ENCODE measurements at regions not wholly inside any gene's neighbourhood (a gene's known extent, or its start where the extent isn't known, plus 50 kb on each side); places are given as distances from the start of the nearest gene placed in this dataset.

GRCh38 chr18:57210107-57210715 is 63.3 kb downstream of the BOD1L2 start:
- no peak for TF ChIP-seq CTCF (IDR thresholded peaks at IDR 0.05)
- Mint-ChIP-seq H3K36me3 (ENCODE audit: low read depth) (no peaks in the 10 kb centered on the region), H3K9me3 (no peaks in the 10 kb centered on the region), H3K27me3 (peaks cover 45% of the 10 kb centered on the region), H3K27ac (no peak overlapping the region), H3K4me1 (ENCODE audit: low read depth) (peaks cover 11% of the 10 kb centered on the region), H3K4me3 (peak overlapping the region; percentile 28)
- peak; percentile 10 for DNase-seq
- ATAC-seq, result peak; percentile 39
- POLR2A ChIA-PET, result no interaction called here
- CTCF ChIA-PET, result no interaction called here
- intact Hi-C loops (cut with micrococcal nuclease), result no loop called here

GRCh38 chr18:57210716-57211411 is 64.0 kb downstream of the BOD1L2 start:
- H3K9me3 Mint-ChIP-seq, result no peaks in the 10 kb centered on the region
- intact Hi-C loops (cut with micrococcal nuclease), result no loop called here
- CTCF ChIA-PET, result interaction anchor here (1.1 kb wide), 1 partner anchor 9 kb away, joined by 3 read pairs; no protein-coding TSS in a partner anchor
- no peak for TF ChIP-seq CTCF (IDR thresholded peaks at IDR 0.05)
- DNase-seq, result no peak
- POLR2A ChIA-PET, result no interaction called here
- H3K4me3 Mint-ChIP-seq, result no peak overlapping the region
- H3K27ac Mint-ChIP-seq, result no peak overlapping the region
- ATAC-seq, result no peak
- peaks cover 11% of the 10 kb centered on the region for H3K4me1 Mint-ChIP-seq (ENCODE audit: low read depth)
- H3K27me3 Mint-ChIP-seq, result peaks cover 41% of the 10 kb centered on the region
- H3K36me3 Mint-ChIP-seq (ENCODE audit: low read depth), result no peaks in the 10 kb centered on the region

- intact Hi-C loops (cut with micrococcal nuclease), result no loop called here
- Mint-ChIP-seq H3K9me3 (no peaks in the 10 kb centered on the region), H3K4me3 (no peak overlapping the region), H3K27me3 (peaks cover 41% of the 10 kb centered on the region), H3K4me1 (ENCODE audit: low read depth) (peaks cover 11% of the 10 kb centered on the region), H3K27ac (no peak overlapping the region), H3K36me3 (ENCODE audit: low read depth) (no peaks in the 10 kb centered on the region)
- DNase-seq (no peak), ATAC-seq (no peak)
- CTCF ChIA-PET, result interaction anchor here (1.1 kb wide), 1 partner anchor 9 kb away, joined by 3 read pairs; no protein-coding TSS in a partner anchor
- POLR2A ChIA-PET, result no interaction called here
- no peak for TF ChIP-seq CTCF (IDR thresholded peaks at IDR 0.05)
Measured at GRCh38 chr18:57211412-57211750, 64.5 kb downstream of the BOD1L2 start.

GRCh38 chr18:57211776-57212175 is 64.9 kb downstream of the BOD1L2 start:
- Mint-ChIP-seq H3K27ac (no peak overlapping the region), H3K36me3 (ENCODE audit: low read depth) (no peaks in the 10 kb centered on the region), H3K27me3 (peaks cover 41% of the 10 kb centered on the region), H3K4me1 (ENCODE audit: low read depth) (peaks cover 11% of the 10 kb centered on the region), H3K4me3 (no peak overlapping the region), H3K9me3 (no peaks in the 10 kb centered on the region)
- POLR2A ChIA-PET, result no interaction called here
- CTCF ChIA-PET, result interaction anchor here (1.1 kb wide), 1 partner anchor 9 kb away, joined by 3 read pairs; no protein-coding TSS in a partner anchor
- DNase-seq (no peak), ATAC-seq (no peak)
- intact Hi-C loops (cut with micrococcal nuclease), result no loop called here
- no peak for TF ChIP-seq CTCF (IDR thresholded peaks at IDR 0.05)

GRCh38 chr18:57212678-57213077 is 65.8 kb downstream of the BOD1L2 start:
- no peak for DNase-seq
- CTCF ChIA-PET, result no interaction called here
- Mint-ChIP-seq H3K4me3 (no peak overlapping the region), H3K27me3 (peaks cover 41% of the 10 kb centered on the region), H3K36me3 (ENCODE audit: low read depth) (no peaks in the 10 kb centered on the region), H3K27ac (no peak overlapping the region), H3K4me1 (ENCODE audit: low read depth) (peaks cover 11% of the 10 kb centered on the region), H3K9me3 (no peaks in the 10 kb centered on the region)
- no peak for TF ChIP-seq CTCF (IDR thresholded peaks at IDR 0.05)
- intact Hi-C loops (cut with micrococcal nuclease), result no loop called here
- POLR2A ChIA-PET, result no interaction called here
- ATAC-seq, result no peak

All from activated CD8-positive, alpha-beta T cell treated with anti-CD3 and anti-CD28 coated beads for 36 hours (primary cell).